ENCODE measurements at regions not wholly inside any gene's neighbourhood (a gene's known extent, or its start where the extent isn't known, plus 50 kb on each side); places are given as distances from the start of the nearest gene placed in this dataset.

DNA sequence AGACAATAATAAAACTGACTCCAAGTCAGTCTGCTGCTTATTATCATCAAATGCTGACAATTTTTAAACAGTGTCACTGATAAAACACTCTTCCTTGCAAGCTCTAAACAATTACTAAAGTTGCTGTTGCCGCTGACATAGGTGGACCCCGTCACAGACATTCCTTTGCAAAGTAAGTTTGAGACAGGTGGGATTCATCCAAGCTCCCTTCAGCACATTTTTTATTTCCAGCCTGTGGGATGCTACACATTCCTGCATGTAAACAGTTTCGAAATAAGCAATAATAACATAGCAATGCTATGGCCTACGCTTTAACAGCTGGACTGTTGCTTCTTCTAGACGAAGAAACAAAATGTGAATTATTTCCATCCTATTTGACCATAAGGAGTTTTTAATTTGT lies 85.4 kb upstream of the HIF1A start:
- no peaks in the 10 kb centered on the region for H3K36me3 ChIP-seq (ENCODE audit: insufficient read depth)
- Mint-ChIP-seq H3K9me3 (no peaks in the 10 kb centered on the region), H3K4me3 (peak overlapping the region; percentile 43; the same call in 2 of the 3 replicates), H3K27me3 (ENCODE audit: insufficient read depth, low read depth, poor library complexity) (peaks cover 3% of the 10 kb centered on the region), H3K27ac (peak overlapping the region; percentile 83), H3K4me1 (peaks cover 58% of the 10 kb centered on the region), H3K36me3 (ENCODE audit: low read depth) (no peaks in the 10 kb centered on the region)
- peak overlapping the region; percentile 58 for H3K4me2 ChIP-seq
- no peaks in the 10 kb centered on the region for H3K27me3 ChIP-seq (ENCODE audit: insufficient read depth)
- no peaks in the 10 kb centered on the region for H3K79me2 ChIP-seq (replicated peaks; ENCODE audit: insufficient read depth)
- DNase-seq (ENCODE audit: low spot score) (peak; percentile 58), ATAC-seq (peak; percentile 11)
- H3K4me1 ChIP-seq (ENCODE audit: insufficient read depth), result peaks cover 49% of the 10 kb centered on the region
- H3K4me3 ChIP-seq, result peak overlapping the region; percentile 31; the same call in 1 of the 2 replicates
- TF ChIP-seq, protein P1, sequence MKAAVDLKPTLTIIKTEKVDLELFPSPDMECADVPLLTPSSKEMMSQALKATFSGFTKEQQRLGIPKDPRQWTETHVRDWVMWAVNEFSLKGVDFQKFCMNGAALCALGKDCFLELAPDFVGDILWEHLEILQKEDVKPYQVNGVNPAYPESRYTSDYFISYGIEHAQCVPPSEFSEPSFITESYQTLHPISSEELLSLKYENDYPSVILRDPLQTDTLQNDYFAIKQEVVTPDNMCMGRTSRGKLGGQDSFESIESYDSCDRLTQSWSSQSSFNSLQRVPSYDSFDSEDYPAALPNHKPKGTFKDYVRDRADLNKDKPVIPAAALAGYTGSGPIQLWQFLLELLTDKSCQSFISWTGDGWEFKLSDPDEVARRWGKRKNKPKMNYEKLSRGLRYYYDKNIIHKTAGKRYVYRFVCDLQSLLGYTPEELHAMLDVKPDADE (IDR thresholded peaks at IDR 0.05), result no peak
- no peak for TF ChIP-seq ZNF331 (CRISPR knock-in tag; IDR thresholded peaks at IDR 0.05; ENCODE audit: low read depth)
- TF ChIP-seq, protein P2, sequence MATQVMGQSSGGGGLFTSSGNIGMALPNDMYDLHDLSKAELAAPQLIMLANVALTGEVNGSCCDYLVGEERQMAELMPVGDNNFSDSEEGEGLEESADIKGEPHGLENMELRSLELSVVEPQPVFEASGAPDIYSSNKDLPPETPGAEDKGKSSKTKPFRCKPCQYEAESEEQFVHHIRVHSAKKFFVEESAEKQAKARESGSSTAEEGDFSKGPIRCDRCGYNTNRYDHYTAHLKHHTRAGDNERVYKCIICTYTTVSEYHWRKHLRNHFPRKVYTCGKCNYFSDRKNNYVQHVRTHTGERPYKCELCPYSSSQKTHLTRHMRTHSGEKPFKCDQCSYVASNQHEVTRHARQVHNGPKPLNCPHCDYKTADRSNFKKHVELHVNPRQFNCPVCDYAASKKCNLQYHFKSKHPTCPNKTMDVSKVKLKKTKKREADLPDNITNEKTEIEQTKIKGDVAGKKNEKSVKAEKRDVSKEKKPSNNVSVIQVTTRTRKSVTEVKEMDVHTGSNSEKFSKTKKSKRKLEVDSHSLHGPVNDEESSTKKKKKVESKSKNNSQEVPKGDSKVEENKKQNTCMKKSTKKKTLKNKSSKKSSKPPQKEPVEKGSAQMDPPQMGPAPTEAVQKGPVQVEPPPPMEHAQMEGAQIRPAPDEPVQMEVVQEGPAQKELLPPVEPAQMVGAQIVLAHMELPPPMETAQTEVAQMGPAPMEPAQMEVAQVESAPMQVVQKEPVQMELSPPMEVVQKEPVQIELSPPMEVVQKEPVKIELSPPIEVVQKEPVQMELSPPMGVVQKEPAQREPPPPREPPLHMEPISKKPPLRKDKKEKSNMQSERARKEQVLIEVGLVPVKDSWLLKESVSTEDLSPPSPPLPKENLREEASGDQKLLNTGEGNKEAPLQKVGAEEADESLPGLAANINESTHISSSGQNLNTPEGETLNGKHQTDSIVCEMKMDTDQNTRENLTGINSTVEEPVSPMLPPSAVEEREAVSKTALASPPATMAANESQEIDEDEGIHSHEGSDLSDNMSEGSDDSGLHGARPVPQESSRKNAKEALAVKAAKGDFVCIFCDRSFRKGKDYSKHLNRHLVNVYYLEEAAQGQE (IDR thresholded peaks at IDR 0.05; ENCODE audit: unreplicated experiment), result no peak
- H2AFZ ChIP-seq, result no peak overlapping the region
- H3K27ac ChIP-seq (ENCODE audit: low read depth), result peak overlapping the region; percentile 94
- no peaks in the 10 kb centered on the region for H4K20me1 ChIP-seq (replicated peaks; ENCODE audit: insufficient read depth)
- H3K9me2 ChIP-seq (ENCODE audit: insufficient read depth), result no peaks in the 10 kb centered on the region
- H3F3A ChIP-seq (replicated peaks; ENCODE audit: low read depth), result 0 out of 2 replicates have a peak, but pooled peaks cover 10% of the 10 kb centered on the region

DNA sequence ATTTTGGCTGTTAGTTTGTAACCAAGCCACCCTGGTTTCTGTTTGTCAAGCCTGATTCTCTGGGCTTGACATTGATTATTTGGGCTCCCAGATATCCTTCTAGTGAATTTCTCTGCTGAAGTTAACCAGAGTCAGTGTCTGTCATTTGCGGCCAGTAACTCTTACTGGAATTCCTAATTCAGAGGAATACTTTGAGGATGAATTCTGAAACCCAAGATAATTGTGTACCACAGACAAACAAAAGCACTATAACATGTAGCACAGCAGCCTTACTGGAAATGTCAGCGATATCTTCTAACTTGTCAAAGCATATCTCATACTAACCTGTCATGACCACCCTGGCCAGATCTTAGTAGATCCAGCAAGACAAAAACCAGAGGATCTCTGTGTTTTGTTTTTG lies 84.4 kb upstream of the HIF1A start:
- Mint-ChIP-seq H3K27me3 (ENCODE audit: insufficient read depth, low read depth, poor library complexity) (peaks cover 3% of the 10 kb centered on the region), H3K4me3 (no peak overlapping the region), H3K36me3 (ENCODE audit: low read depth) (no peaks in the 10 kb centered on the region), H3K4me1 (peaks cover 66% of the 10 kb centered on the region), H3K27ac (no peak overlapping the region), H3K9me3 (no peaks in the 10 kb centered on the region)
- Histone ChIP-seq H3K9me2 (ENCODE audit: insufficient read depth) (no peaks in the 10 kb centered on the region), H3K4me1 (ENCODE audit: insufficient read depth) (peaks cover 54% of the 10 kb centered on the region), H3F3A (replicated peaks; ENCODE audit: low read depth) (0 out of 2 replicates have a peak, but pooled peaks cover 10% of the 10 kb centered on the region), H4K20me1 (replicated peaks; ENCODE audit: insufficient read depth) (no peaks in the 10 kb centered on the region), H3K36me3 (ENCODE audit: insufficient read depth) (no peaks in the 10 kb centered on the region), H3K79me2 (replicated peaks; ENCODE audit: insufficient read depth) (no peaks in the 10 kb centered on the region), H3K4me2 (0 out of 2 replicates have a peak overlapping the region, but pooled peaks have one; percentile 19), H3K4me3 (no peak overlapping the region), H2AFZ (peak overlapping the region; percentile 20; the same call in 1 of the 2 replicates), H3K27me3 (ENCODE audit: insufficient read depth) (no peaks in the 10 kb centered on the region), H3K27ac (ENCODE audit: low read depth) (peak overlapping the region; percentile 55; the same call in 1 of the 2 replicates)
- DNase-seq (ENCODE audit: low spot score), result no peak
- no peak for ATAC-seq
- TF ChIP-seq STAT1 (IDR thresholded peaks at IDR 0.05; ENCODE audit: unreplicated experiment) (no peak), ZNF331 (CRISPR knock-in tag; IDR thresholded peaks at IDR 0.05; ENCODE audit: low read depth) (no peak), EZH2 (IDR thresholded peaks at IDR 0.05; ENCODE audit: low read depth, unreplicated experiment) (no peak), CREB1 (CRISPR knock-in tag; IDR thresholded peaks at IDR 0.05; ENCODE audit: low read depth) (no peak), ZNF114 (CRISPR knock-in tag; IDR thresholded peaks at IDR 0.05) (no peak), JUNB (IDR thresholded peaks at IDR 0.05; ENCODE audit: unreplicated experiment) (no peak)
- TF ChIP-seq, protein P1 (IDR thresholded peaks at IDR 0.05), result no peak
- TF ChIP-seq, protein P3, sequence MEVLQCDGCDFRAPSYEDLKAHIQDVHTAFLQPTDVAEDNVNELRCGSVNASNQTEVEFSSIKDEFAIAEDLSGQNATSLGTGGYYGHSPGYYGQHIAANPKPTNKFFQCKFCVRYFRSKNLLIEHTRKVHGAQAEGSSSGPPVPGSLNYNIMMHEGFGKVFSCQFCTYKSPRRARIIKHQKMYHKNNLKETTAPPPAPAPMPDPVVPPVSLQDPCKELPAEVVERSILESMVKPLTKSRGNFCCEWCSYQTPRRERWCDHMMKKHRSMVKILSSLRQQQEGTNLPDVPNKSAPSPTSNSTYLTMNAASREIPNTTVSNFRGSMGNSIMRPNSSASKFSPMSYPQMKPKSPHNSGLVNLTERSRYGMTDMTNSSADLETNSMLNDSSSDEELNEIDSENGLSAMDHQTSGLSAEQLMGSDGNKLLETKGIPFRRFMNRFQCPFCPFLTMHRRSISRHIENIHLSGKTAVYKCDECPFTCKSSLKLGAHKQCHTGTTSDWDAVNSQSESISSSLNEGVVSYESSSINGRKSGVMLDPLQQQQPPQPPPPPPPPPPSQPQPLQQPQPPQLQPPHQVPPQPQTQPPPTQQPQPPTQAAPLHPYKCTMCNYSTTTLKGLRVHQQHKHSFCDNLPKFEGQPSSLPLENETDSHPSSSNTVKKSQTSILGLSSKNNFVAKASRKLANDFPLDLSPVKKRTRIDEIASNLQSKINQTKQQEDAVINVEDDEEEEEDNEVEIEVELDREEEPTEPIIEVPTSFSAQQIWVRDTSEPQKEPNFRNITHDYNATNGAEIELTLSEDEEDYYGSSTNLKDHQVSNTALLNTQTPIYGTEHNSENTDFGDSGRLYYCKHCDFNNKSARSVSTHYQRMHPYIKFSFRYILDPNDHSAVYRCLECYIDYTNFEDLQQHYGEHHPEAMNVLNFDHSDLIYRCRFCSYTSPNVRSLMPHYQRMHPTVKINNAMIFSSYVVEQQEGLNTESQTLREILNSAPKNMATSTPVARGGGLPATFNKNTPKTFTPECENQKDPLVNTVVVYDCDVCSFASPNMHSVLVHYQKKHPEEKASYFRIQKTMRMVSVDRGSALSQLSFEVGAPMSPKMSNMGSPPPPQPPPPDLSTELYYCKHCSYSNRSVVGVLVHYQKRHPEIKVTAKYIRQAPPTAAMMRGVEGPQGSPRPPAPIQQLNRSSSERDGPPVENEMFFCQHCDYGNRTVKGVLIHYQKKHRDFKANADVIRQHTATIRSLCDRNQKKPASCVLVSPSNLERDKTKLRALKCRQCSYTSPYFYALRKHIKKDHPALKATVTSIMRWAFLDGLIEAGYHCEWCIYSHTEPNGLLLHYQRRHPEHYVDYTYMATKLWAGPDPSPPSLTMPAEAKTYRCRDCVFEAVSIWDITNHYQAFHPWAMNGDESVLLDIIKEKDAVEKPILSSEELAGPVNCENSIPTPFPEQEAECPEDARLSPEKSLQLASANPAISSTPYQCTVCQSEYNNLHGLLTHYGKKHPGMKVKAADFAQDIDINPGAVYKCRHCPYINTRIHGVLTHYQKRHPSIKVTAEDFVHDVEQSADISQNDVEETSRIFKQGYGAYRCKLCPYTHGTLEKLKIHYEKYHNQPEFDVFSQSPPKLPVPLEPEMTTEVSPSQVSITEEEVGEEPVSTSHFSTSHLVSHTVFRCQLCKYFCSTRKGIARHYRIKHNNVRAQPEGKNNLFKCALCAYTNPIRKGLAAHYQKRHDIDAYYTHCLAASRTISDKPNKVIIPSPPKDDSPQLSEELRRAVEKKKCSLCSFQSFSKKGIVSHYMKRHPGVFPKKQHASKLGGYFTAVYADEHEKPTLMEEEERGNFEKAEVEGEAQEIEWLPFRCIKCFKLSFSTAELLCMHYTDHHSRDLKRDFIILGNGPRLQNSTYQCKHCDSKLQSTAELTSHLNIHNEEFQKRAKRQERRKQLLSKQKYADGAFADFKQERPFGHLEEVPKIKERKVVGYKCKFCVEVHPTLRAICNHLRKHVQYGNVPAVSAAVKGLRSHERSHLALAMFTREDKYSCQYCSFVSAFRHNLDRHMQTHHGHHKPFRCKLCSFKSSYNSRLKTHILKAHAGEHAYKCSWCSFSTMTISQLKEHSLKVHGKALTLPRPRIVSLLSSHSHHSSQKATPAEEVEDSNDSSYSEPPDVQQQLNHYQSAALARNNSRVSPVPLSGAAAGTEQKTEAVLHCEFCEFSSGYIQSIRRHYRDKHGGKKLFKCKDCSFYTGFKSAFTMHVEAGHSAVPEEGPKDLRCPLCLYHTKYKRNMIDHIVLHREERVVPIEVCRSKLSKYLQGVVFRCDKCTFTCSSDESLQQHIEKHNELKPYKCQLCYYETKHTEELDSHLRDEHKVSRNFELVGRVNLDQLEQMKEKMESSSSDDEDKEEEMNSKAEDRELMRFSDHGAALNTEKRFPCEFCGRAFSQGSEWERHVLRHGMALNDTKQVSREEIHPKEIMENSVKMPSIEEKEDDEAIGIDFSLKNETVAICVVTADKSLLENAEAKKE (CRISPR knock-in tag; IDR thresholded peaks at IDR 0.05), result no peak
